ENCODE measurements at regions not wholly inside any gene's neighbourhood (a gene's known extent, or its start where the extent isn't known, plus 50 kb on each side); places are given as distances from the start of the nearest gene placed in this dataset.

- TF ChIP-seq CTCF (IDR thresholded peaks at IDR 0.05) (no peak), POLR2A (IDR thresholded peaks at IDR 0.05) (no peak)
These were observed 173.9 kb downstream of the LMBRD1 start for GRCh38 chr6:69622924-69623323.
